ENCODE measurements at regions not wholly inside any gene's neighbourhood (a gene's known extent, or its start where the extent isn't known, plus 50 kb on each side); places are given as distances from the start of the nearest gene placed in this dataset.

DNA sequence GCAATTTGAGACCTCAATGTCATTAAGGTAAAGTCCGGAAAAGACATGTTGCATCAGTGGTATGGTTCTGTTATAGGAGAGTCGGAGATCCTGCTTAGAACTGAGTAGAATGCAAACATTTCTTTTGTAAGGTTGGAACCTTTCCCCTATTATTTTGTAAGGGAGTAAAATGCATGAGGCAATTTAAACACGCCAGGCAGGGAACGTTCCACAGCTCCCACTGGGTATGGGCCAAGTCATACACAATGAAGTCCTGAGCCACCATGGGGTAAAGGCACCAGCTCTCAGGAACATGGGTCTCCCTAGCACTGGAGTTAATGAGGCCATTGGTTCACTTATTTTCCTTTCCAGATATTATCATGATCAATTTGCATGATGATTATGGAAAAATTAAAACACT, 116.6 kb upstream of the NR2F2 start:
- TF ChIP-seq, protein P1, sequence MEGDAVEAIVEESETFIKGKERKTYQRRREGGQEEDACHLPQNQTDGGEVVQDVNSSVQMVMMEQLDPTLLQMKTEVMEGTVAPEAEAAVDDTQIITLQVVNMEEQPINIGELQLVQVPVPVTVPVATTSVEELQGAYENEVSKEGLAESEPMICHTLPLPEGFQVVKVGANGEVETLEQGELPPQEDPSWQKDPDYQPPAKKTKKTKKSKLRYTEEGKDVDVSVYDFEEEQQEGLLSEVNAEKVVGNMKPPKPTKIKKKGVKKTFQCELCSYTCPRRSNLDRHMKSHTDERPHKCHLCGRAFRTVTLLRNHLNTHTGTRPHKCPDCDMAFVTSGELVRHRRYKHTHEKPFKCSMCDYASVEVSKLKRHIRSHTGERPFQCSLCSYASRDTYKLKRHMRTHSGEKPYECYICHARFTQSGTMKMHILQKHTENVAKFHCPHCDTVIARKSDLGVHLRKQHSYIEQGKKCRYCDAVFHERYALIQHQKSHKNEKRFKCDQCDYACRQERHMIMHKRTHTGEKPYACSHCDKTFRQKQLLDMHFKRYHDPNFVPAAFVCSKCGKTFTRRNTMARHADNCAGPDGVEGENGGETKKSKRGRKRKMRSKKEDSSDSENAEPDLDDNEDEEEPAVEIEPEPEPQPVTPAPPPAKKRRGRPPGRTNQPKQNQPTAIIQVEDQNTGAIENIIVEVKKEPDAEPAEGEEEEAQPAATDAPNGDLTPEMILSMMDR (CRISPR knock-in tag; IDR thresholded peaks at IDR 0.05): no peak
- no peak for TF ChIP-seq SP1 (IDR thresholded peaks at IDR 0.05)
- TF ChIP-seq SP1 (CRISPR knock-in tag; IDR thresholded peaks at IDR 0.05): no peak
- TF ChIP-seq ZKSCAN1 (IDR thresholded peaks at IDR 0.05; ENCODE audit: low read length): no peak
- TF ChIP-seq, protein P2, sequence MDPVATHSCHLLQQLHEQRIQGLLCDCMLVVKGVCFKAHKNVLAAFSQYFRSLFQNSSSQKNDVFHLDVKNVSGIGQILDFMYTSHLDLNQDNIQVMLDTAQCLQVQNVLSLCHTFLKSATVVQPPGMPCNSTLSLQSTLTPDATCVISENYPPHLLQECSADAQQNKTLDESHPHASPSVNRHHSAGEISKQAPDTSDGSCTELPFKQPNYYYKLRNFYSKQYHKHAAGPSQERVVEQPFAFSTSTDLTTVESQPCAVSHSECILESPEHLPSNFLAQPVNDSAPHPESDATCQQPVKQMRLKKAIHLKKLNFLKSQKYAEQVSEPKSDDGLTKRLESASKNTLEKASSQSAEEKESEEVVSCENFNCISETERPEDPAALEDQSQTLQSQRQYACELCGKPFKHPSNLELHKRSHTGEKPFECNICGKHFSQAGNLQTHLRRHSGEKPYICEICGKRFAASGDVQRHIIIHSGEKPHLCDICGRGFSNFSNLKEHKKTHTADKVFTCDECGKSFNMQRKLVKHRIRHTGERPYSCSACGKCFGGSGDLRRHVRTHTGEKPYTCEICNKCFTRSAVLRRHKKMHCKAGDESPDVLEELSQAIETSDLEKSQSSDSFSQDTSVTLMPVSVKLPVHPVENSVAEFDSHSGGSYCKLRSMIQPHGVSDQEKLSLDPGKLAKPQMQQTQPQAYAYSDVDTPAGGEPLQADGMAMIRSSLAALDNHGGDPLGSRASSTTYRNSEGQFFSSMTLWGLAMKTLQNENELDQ (CRISPR knock-in tag; IDR thresholded peaks at IDR 0.05; ENCODE audit: borderline replicate concordance): no peak
- TF ChIP-seq RBFOX2 (IDR thresholded peaks at IDR 0.05; ENCODE audit: low read depth, low read length): no peak
